ENCODE measurements at regions not wholly inside any gene's neighbourhood (a gene's known extent, or its start where the extent isn't known, plus 50 kb on each side); places are given as distances from the start of the nearest gene placed in this dataset.
"Not testable (repeated sequence)": the region's sequence is repeated elsewhere in the genome, so short reads cannot be mapped to it uniquely, and the experiment has no call there.

GRCh38 chr1:61544870-61545269 lies 180.1 kb downstream of the TM2D1 start:
- not testable (repeated sequence) for TF ChIP-seq CTCF (IDR thresholded peaks at IDR 0.05; ENCODE audit: borderline replicate concordance, extremely low read depth, low read length, poor library complexity, severe bottlenecking); EZH2 (IDR thresholded peaks at IDR 0.05; ENCODE audit: borderline replicate concordance, low read depth, low read length, severe bottlenecking)

Data from DND-41 (cell line).